Ovary (tissue), 7 donors: ENCODE measurements at regions not wholly inside any gene's neighbourhood (a gene's known extent, or its start where the extent isn't known, plus 50 kb on each side); places are given as distances from the start of the nearest gene placed in this dataset.

ENCODE experiments used
- DNase-seq, 5 donors: peaks; one replicate each; pipeline ENCODE4 v3.0.0-alpha.2; 2019 to 2020
- H3K27ac ChIP-seq, 2 donors: fragments of 200-600 bp; one replicate each; pipeline versions ENCODE4 v1.5.1 to v1.8.0; 2019 to 2022
- H3K27me3 ChIP-seq: fragments of 200-600 bp; one replicate; pipeline ENCODE4 v1.8.0; 2022
- H3K36me3 ChIP-seq: fragments of 200-600 bp; sonication (generic); one replicate; pipeline ENCODE4 v1.5.1; 2019
- H3K4me1 ChIP-seq: one replicate; pipeline ENCODE4 v1.8.1; 2013; ENCODE audit warnings: mild to moderate bottlenecking, moderate library complexity; ENCODE audit not compliant: insufficient read depth
- H3K4me3 ChIP-seq: fragments of 200-600 bp; sonication (generic); one replicate; pipeline ENCODE4 v1.5.1; 2017
- H3K9me3 ChIP-seq, 2 donors: fragments of 200-600 bp in 1 of 2; sonication (generic) in 1 of 2; one replicate each; pipeline versions ENCODE4 v1.5.1 to v1.8.1; 2013 to 2019; ENCODE audit warnings: mild to moderate bottlenecking in 1 of 2, moderate library complexity in 1 of 2
- EP300 ChIP-seq: sonication (generic); formaldehyde crosslinking; IDR thresholded peaks from one replicate; pipeline ENCODE4 v1.6.1; 2017; ENCODE audit warnings: antibody characterized with exemption
- POLR2A ChIP-seq: fragments of 450-650 bp; IDR thresholded peaks from one replicate; pipeline ENCODE4 v1.6.1; 2017; ENCODE audit warnings: antibody characterized with exemption, mild to moderate bottlenecking, moderate library complexity
- WGBS, 3 donors: extraction: QIAGEN DNeasy Blood & Tissue Kit in 1 of 3; methylation state at CpG; one replicate each; pipeline versions ENCODE4 v1.1.5 to v1.1.7; 2013 to 2017; 5-methylcytosine and 5-hydroxymethylcytosine counted together
- intact Hi-C, 4 donors: fragments of 100-400 bp; cut with DNase I; formaldehyde crosslinking; loops; one replicate each; pipeline versions ENCODE4 v1.11.0 to v1.15.1; 2022 to 2023
- TF ChIP-seq, protein P1 (sequence below), 3 donors: fragments of 450-650 bp in 2 of 3; fragments of 200-600 bp in 1 of 3; IDR thresholded peaks; one replicate each; pipeline versions ENCODE4 v1.5.1 to v1.8.0; 2016 to 2022; ENCODE audit warnings: antibody characterized with exemption in 3 of 3, mild to moderate bottlenecking in 1 of 3
- donor health status: DM: no; HTN: no; CAD: no; lungs with moderate emphysema.
- donor health status: DM: no; HTN: no; CAD: no.
- donor health status: Bipolar disorder and iron deficiency.
- donor health status: DM: no; HTN: no; CAD: no.
- donor health status: DM: yes; HTN: yes; CAD: no.

- Histone ChIP-seq H3K9me3 (no peaks in the 10 kb centered on the region), H3K4me3 (no peak overlapping the region), H3K4me1 (no peaks in the 10 kb centered on the region), H3K36me3 (no peaks in the 10 kb centered on the region), H3K27ac (no peak overlapping the region), H3K27me3 (no peaks in the 10 kb centered on the region)
- 66 to 80% (median 68%) methylated on average over 5 of the region's 5 CpGs for WGBS, 3 donors
- no peak for DNase-seq
- intact Hi-C loops, result no loop called here
- TF ChIP-seq EP300, result no peak
- TF ChIP-seq, protein P1, sequence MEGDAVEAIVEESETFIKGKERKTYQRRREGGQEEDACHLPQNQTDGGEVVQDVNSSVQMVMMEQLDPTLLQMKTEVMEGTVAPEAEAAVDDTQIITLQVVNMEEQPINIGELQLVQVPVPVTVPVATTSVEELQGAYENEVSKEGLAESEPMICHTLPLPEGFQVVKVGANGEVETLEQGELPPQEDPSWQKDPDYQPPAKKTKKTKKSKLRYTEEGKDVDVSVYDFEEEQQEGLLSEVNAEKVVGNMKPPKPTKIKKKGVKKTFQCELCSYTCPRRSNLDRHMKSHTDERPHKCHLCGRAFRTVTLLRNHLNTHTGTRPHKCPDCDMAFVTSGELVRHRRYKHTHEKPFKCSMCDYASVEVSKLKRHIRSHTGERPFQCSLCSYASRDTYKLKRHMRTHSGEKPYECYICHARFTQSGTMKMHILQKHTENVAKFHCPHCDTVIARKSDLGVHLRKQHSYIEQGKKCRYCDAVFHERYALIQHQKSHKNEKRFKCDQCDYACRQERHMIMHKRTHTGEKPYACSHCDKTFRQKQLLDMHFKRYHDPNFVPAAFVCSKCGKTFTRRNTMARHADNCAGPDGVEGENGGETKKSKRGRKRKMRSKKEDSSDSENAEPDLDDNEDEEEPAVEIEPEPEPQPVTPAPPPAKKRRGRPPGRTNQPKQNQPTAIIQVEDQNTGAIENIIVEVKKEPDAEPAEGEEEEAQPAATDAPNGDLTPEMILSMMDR (IDR thresholded peaks at IDR 0.05), result no peak
- TF ChIP-seq POLR2A, result no peak
Observed at GRCh38 chr4:54359919-54360650, 131.0 kb downstream of the PDGFRA start.

DNA sequence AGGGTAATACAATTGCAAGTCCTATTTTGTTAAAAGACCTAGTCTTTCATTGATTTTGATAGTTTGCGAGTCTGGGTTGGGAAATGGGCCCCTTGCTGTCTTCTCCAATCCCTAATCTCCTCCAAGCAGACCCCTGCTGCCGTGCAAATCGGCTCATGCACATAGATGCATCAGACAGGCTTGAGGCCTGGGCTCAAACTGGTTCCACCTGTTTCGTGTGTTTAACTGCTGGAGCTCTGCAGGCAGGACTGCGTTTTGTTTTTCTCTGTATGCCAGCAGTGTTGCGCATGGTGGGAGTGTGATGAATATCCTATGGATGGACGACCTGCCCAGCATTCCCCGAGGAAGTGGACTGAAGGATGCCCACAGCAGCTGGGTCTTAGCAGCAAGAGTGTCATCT is 133.9 kb downstream of the PDGFRA start:
- Histone ChIP-seq H3K27ac (no peak overlapping the region), H3K4me1 (no peaks in the 10 kb centered on the region), H3K36me3 (no peaks in the 10 kb centered on the region), H3K4me3 (no peak overlapping the region), H3K9me3 (no peaks in the 10 kb centered on the region), H3K27me3 (no peaks in the 10 kb centered on the region)
- TF ChIP-seq POLR2A, result no peak
- no peak for TF ChIP-seq EP300
- TF ChIP-seq, protein P1 (IDR thresholded peaks at IDR 0.05), result no peak
- 74 to 83% (median 77%) methylated on average over 8 of the region's 8 CpGs for whole genome bisulfite sequencing, 3 donors
- intact Hi-C loops, result no loop called here
- no peak for DNase-seq

DNA sequence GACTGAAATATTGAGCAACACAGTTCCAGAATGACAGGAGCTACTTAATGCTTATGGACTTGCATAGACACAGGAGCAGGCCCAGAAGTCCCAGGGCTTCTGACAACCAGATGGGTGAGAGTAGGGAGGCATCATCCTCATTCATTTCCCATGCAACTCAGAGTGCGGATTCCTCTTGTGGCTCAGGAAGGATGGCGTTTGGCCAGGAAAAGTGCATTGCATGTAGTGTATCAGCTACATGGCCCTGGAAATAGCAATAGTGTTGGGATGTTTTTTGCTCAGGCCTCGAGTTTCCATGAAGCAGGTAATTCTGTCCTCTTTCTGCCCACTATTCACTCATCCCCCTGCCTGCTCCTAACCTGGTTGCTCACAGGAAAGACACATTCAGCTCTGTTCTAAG is 136.6 kb downstream of the PDGFRA start:
- Histone ChIP-seq H3K36me3 (no peaks in the 10 kb centered on the region), H3K9me3 (no peaks in the 10 kb centered on the region), H3K27me3 (no peaks in the 10 kb centered on the region), H3K4me1 (no peaks in the 10 kb centered on the region), H3K27ac (no peak overlapping the region), H3K4me3 (no peak overlapping the region)
- DNase-seq, result no peak
- 80 to 91% (median 85%) methylated on average over 3 of the region's 3 CpGs for WGBS, 3 donors
- TF ChIP-seq POLR2A (no peak), EP300 (no peak)
- TF ChIP-seq, protein P1 (IDR thresholded peaks at IDR 0.05), result no peak
- intact Hi-C loops, result no loop called here

GRCh38 chr4:54367059-54367458 is 138.0 kb downstream of the PDGFRA start:
- H3K9me3 ChIP-seq, result no peaks in the 10 kb centered on the region
- H3K4me1 ChIP-seq, result no peaks in the 10 kb centered on the region
- no peak overlapping the region for H3K4me3 ChIP-seq
- WGBS, 3 donors, result 27 to 51% (median 29%) methylated on average over 1 of the region's 1 CpG
- intact Hi-C loops, result no loop called here
- H3K27ac ChIP-seq, result no peak overlapping the region
- no peak for DNase-seq
- no peaks in the 10 kb centered on the region for H3K36me3 ChIP-seq
- no peaks in the 10 kb centered on the region for H3K27me3 ChIP-seq
- TF ChIP-seq POLR2A, result no peak
- TF ChIP-seq, protein P1 (IDR thresholded peaks at IDR 0.05), result no peak
- no peak for TF ChIP-seq EP300
